PC-9 (cell line): ENCODE measurements at regions not wholly inside any gene's neighbourhood (a gene's known extent, or its start where the extent isn't known, plus 50 kb on each side); places are given as distances from the start of the nearest gene placed in this dataset.

Source experiments
- BruUV-seq: library from RNA; stranded (reverse); fragments of 400-500 nt; replicated peaks from 2 replicates; lab custom pipeline; 2021; lab: Mats Ljungman, UMichigan
- CTCF ChIA-PET: fragments of 300-600 bp; sonication (Branson Sonifier 250); formaldehyde crosslinking; loops from one replicate; lab custom pipeline; 2022; ENCODE audit warnings: antibody characterized with exemption; lab: Charles Lee
- POLR2A ChIA-PET: fragments of 300-600 bp; sonication (Branson Sonifier 250); formaldehyde crosslinking; loops from one replicate; lab custom pipeline; 2022; ENCODE audit warnings: antibody characterized with exemption; ENCODE audit not compliant: unreplicated experiment; lab: Charles Lee
- DNase-seq, 2 experiments: peaks; one replicate each; pipeline versions ENCODE4 v3.0.0 to v3.0.0-alpha.2; 2015 to 2022; ENCODE audit warnings: mixed read lengths in 1 of 2
- H2AFZ ChIP-seq: fragments of 200-600 bp; sonication (generic); 2 replicates; pipeline ENCODE4 v1.8.1; 2017; ENCODE audit warnings: antibody characterized with exemption
- H3F3A ChIP-seq: fragments of 200-600 bp; sonication (generic); 2 replicates; pipeline ENCODE4 v1.8.1; 2017; ENCODE audit warnings: antibody characterized with exemption, mild to moderate bottlenecking, low read depth; ENCODE audit not compliant: insufficient read depth
- H3K27ac ChIP-seq: fragments of 200-600 bp; sonication (generic); 2 replicates; pipeline ENCODE4 v1.6.1; 2016; ENCODE audit warnings: mixed run types
- H3K27me3 ChIP-seq: fragments of 200-600 bp; sonication (generic); 2 replicates; pipeline ENCODE4 v1.6.1; 2016; ENCODE audit warnings: low read depth, mixed run types; ENCODE audit not compliant: insufficient read depth
- H3K36me3 ChIP-seq: fragments of 200-600 bp; sonication (generic); 2 replicates; pipeline ENCODE4 v1.6.1; 2016; ENCODE audit warnings: low read depth, mixed run types
- H3K4me1 ChIP-seq: fragments of 200-600 bp; sonication (generic); replicated peaks from 2 replicates; pipeline ENCODE4 v1.6.1; 2016; ENCODE audit warnings: mixed run types; ENCODE audit not compliant: insufficient read depth
- H3K4me2 ChIP-seq: fragments of 200-600 bp; sonication (generic); 2 replicates; pipeline ENCODE4 v1.6.1; 2017; ENCODE audit warnings: mixed run types
- H3K4me3 ChIP-seq: fragments of 200-600 bp; sonication (generic); 2 replicates; pipeline ENCODE4 v1.6.1; 2016; ENCODE audit warnings: mixed run types
- H3K79me2 ChIP-seq: fragments of 200-600 bp; sonication (generic); 2 replicates; pipeline ENCODE4 v1.6.1; 2017; ENCODE audit warnings: low read depth, mixed run types
- H3K9me2 ChIP-seq: fragments of 200-600 bp; sonication (generic); 2 replicates; pipeline ENCODE4 v1.8.1; 2017; ENCODE audit warnings: mild to moderate bottlenecking; ENCODE audit not compliant: insufficient read depth
- H3K9me3 ChIP-seq: fragments of 200-600 bp; sonication (generic); 2 replicates; pipeline ENCODE4 v1.8.1; 2016; ENCODE audit warnings: low read depth; ENCODE audit not compliant: insufficient read depth
- H4K20me1 ChIP-seq: fragments of 200-600 bp; sonication (generic); 2 replicates; pipeline ENCODE4 v1.8.1; 2017; ENCODE audit not compliant: insufficient read depth
- CTCF ChIP-seq: fragments of 200-600 bp; sonication (generic); conservative IDR thresholded peaks from 2 replicates; pipeline ENCODE4 v1.6.1; 2017; ENCODE audit warnings: mixed run types, antibody characterized with exemption, mild to moderate bottlenecking, moderate library complexity
- EZH2 ChIP-seq: fragments of 200-600 bp; sonication (generic); IDR thresholded peaks from 2 replicates; pipeline ENCODE4 v1.8.0; 2017; ENCODE audit warnings: antibody characterized with exemption, low read depth
- intact Hi-C: fragments of 100-400 bp; cut with micrococcal nuclease; formaldehyde crosslinking; loops from one replicate; pipeline ENCODE4 v1.10.0; 2022; ENCODE audit not compliant: unreplicated experiment

- intact Hi-C loops: no loop called here
- TF ChIP-seq EZH2 (no peak), CTCF (no peak)
- Histone ChIP-seq H4K20me1 (no peaks in the 10 kb centered on the region), H3K9me2 (no peaks in the 10 kb centered on the region), H3K27ac (no peak overlapping the region), H2AFZ (no peak overlapping the region), H3K9me3 (no peaks in the 10 kb centered on the region), H3K27me3 (0 out of 2 replicates have a peak, but pooled peaks cover 19% of the 10 kb centered on the region), H3F3A (no peaks in the 10 kb centered on the region), H3K4me2 (no peak overlapping the region), H3K79me2 (no peaks in the 10 kb centered on the region), H3K4me1 (no peaks in the 10 kb centered on the region), H3K36me3 (no peaks in the 10 kb centered on the region), H3K4me3 (no peak overlapping the region)
- CTCF ChIA-PET: no interaction called here
- BruUV-seq: no TSS peak
- POLR2A ChIA-PET: interaction anchor here (0.6 kb wide), 1 partner anchor 579 kb away, joined by 13 read pairs; no protein-coding TSS in a partner anchor
- DNase-seq: no peak
Measured at GRCh38 chr10:121420006-121420405, 178.2 kb downstream of the FGFR2 start.

GRCh38 chr10:121422096-121422495 is 176.1 kb downstream of the FGFR2 start:
- Histone ChIP-seq H3K9me3 (no peaks in the 10 kb centered on the region), H3K4me1 (no peaks in the 10 kb centered on the region), H3K79me2 (no peaks in the 10 kb centered on the region), H3K4me2 (no peak overlapping the region), H3K4me3 (no peak overlapping the region), H3K27me3 (peaks cover 19% of the 10 kb centered on the region; the same call in 1 of the 2 replicates), H2AFZ (no peak overlapping the region), H3K36me3 (no peaks in the 10 kb centered on the region), H3K27ac (no peak overlapping the region), H4K20me1 (no peaks in the 10 kb centered on the region), H3K9me2 (no peaks in the 10 kb centered on the region), H3F3A (no peaks in the 10 kb centered on the region)
- no peak for DNase-seq
- CTCF ChIA-PET: no interaction called here
- no peak for TF ChIP-seq CTCF
- no peak for TF ChIP-seq EZH2
- BruUV-seq: no TSS peak
- POLR2A ChIA-PET: no interaction called here
- intact Hi-C loops: no loop called here

- no peaks in the 10 kb centered on the region for H3F3A ChIP-seq
- no peaks in the 10 kb centered on the region for H3K36me3 ChIP-seq
- no peaks in the 10 kb centered on the region for H3K4me1 ChIP-seq
- ChIA-PET POLR2A (no interaction called here), CTCF (no interaction called here)
- BruUV-seq: no TSS peak
- TF ChIP-seq EZH2: no peak
- no peaks in the 10 kb centered on the region for H3K9me3 ChIP-seq
- H3K27me3 ChIP-seq: peaks cover 10% of the 10 kb centered on the region; the same call in 1 of the 2 replicates
- no peaks in the 10 kb centered on the region for H3K9me2 ChIP-seq
- H2AFZ ChIP-seq: no peak overlapping the region
- DNase-seq: no peak
- no peaks in the 10 kb centered on the region for H4K20me1 ChIP-seq
- intact Hi-C loops: no loop called here
- H3K4me2 ChIP-seq: no peak overlapping the region
- no peaks in the 10 kb centered on the region for H3K79me2 ChIP-seq
- H3K4me3 ChIP-seq: no peak overlapping the region
- H3K27ac ChIP-seq: no peak overlapping the region
Measured at GRCh38 chr10:121425623-121426022, 172.6 kb downstream of the FGFR2 start.

- CTCF ChIA-PET: no interaction called here
- H3K4me3 ChIP-seq: no peak overlapping the region
- H2AFZ ChIP-seq: no peak overlapping the region
- H3K79me2 ChIP-seq: no peaks in the 10 kb centered on the region
- intact Hi-C loops: no loop called here
- H3K9me2 ChIP-seq: no peaks in the 10 kb centered on the region
- H3K9me3 ChIP-seq: no peaks in the 10 kb centered on the region
- H3K27ac ChIP-seq: no peak overlapping the region
- H3K27me3 ChIP-seq: peaks cover 7% of the 10 kb centered on the region; the same call in 1 of the 2 replicates
- no peaks in the 10 kb centered on the region for H3F3A ChIP-seq
- TF ChIP-seq EZH2 (no peak), CTCF (no peak)
- H3K4me1 ChIP-seq: no peaks in the 10 kb centered on the region
- no peak overlapping the region for H3K4me2 ChIP-seq
- no TSS peak for BruUV-seq
- POLR2A ChIA-PET: no interaction called here
- no peaks in the 10 kb centered on the region for H3K36me3 ChIP-seq
- no peak for DNase-seq
- no peaks in the 10 kb centered on the region for H4K20me1 ChIP-seq
Measured at GRCh38 chr10:121426307-121426706, 171.9 kb downstream of the FGFR2 start.
